Neutrophil (primary cell): ENCODE measurements at regions not wholly inside any gene's neighbourhood (a gene's known extent, or its start where the extent isn't known, plus 50 kb on each side); places are given as distances from the start of the nearest gene placed in this dataset.

Experiments used
- H3K27ac ChIP-seq: fragments of 200-600 bp; sonication (generic); 2 replicates; pipeline ENCODE4 v1.5.1; 2016; ENCODE audit warnings: mild to moderate bottlenecking, moderate library complexity
- H3K27me3 ChIP-seq: fragments of 200-600 bp; sonication (generic); 2 replicates; pipeline ENCODE4 v1.6.0; 2016; ENCODE audit warnings: mild to moderate bottlenecking
- H3K36me3 ChIP-seq: fragments of 200-600 bp; sonication (generic); 2 replicates; pipeline ENCODE4 v1.5.1; 2017
- H3K4me1 ChIP-seq, 2 experiments: fragments of 200-600 bp in 1 of 2; sonication (generic) in 1 of 2; 1 replicate in 1 of 2; 2 replicates in 1 of 2; pipeline versions ENCODE4 v1.5.1 to v1.6.1; 2013 to 2016; ENCODE audit warnings: low read depth in 1 of 2, low read length in 1 of 2, mild to moderate bottlenecking in 1 of 2, moderate library complexity in 1 of 2; ENCODE audit not compliant: control insufficient read depth in 1 of 2, insufficient read depth in 1 of 2
- H3K4me3 ChIP-seq, 2 experiments: fragments of 200-600 bp in 1 of 2; sonication (generic) in 1 of 2; 1 replicate in 1 of 2; 2 replicates in 1 of 2; pipeline ENCODE4 v1.5.1; 2013 to 2016; ENCODE audit warnings: low read depth in 1 of 2, low read length in 1 of 2, mild to moderate bottlenecking in 1 of 2, moderate library complexity in 1 of 2
- H3K9me3 ChIP-seq: fragments of 200-600 bp; sonication (generic); 2 replicates; pipeline ENCODE4 v1.5.1; 2016
- TF ChIP-seq, protein P1 (sequence below): fragments of 200-600 bp; sonication (generic); IDR thresholded peaks from 2 replicates; pipeline ENCODE4 v1.5.1; 2016; ENCODE audit warnings: antibody characterized with exemption

GRCh38 chr10:28925121-28925663 lies 247.9 kb downstream of the BAMBI start:
- Histone ChIP-seq H3K9me3 (no peaks in the 10 kb centered on the region), H3K4me3 (no peak overlapping the region), H3K4me1 (no peaks in the 10 kb centered on the region), H3K27ac (no peak overlapping the region), H3K36me3 (no peaks in the 10 kb centered on the region), H3K27me3 (peaks cover 75% of the 10 kb centered on the region)
- TF ChIP-seq, protein P1, sequence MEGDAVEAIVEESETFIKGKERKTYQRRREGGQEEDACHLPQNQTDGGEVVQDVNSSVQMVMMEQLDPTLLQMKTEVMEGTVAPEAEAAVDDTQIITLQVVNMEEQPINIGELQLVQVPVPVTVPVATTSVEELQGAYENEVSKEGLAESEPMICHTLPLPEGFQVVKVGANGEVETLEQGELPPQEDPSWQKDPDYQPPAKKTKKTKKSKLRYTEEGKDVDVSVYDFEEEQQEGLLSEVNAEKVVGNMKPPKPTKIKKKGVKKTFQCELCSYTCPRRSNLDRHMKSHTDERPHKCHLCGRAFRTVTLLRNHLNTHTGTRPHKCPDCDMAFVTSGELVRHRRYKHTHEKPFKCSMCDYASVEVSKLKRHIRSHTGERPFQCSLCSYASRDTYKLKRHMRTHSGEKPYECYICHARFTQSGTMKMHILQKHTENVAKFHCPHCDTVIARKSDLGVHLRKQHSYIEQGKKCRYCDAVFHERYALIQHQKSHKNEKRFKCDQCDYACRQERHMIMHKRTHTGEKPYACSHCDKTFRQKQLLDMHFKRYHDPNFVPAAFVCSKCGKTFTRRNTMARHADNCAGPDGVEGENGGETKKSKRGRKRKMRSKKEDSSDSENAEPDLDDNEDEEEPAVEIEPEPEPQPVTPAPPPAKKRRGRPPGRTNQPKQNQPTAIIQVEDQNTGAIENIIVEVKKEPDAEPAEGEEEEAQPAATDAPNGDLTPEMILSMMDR, result no peak

GRCh38 chr10:28926932-28927331 lies 249.6 kb downstream of the BAMBI start:
- no peaks in the 10 kb centered on the region for H3K36me3 ChIP-seq
- no peak overlapping the region for H3K4me3 ChIP-seq
- TF ChIP-seq, protein P1, result no peak
- H3K27me3 ChIP-seq, result peaks cover 65% of the 10 kb centered on the region
- no peaks in the 10 kb centered on the region for H3K4me1 ChIP-seq
- H3K9me3 ChIP-seq, result no peaks in the 10 kb centered on the region
- no peak overlapping the region for H3K27ac ChIP-seq

DNA sequence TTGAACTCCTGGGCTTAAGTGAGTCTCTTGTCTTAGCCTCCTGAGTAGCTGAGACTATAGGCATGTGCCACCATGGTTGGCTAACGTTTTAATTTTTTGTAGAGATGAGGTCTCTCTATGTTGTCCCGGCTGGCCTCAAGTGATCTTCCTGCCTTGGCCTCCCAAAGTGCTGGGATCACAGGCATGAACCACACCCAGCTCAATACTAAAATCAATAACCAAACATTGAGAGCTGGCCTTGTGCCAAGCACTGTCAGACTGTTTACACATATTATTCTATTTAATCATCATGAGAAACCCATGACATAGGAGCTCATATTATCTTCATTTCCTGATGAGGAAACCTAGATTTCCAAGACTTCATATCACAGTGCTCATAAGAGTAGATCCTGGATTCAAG lies 251.2 kb downstream of the BAMBI start:
- no peak overlapping the region for H3K27ac ChIP-seq
- H3K9me3 ChIP-seq, result no peaks in the 10 kb centered on the region
- H3K4me1 ChIP-seq, result no peaks in the 10 kb centered on the region
- TF ChIP-seq, protein P1, result no peak
- no peaks in the 10 kb centered on the region for H3K36me3 ChIP-seq
- H3K4me3 ChIP-seq, result no peak overlapping the region
- peaks cover 49% of the 10 kb centered on the region for H3K27me3 ChIP-seq

- H3K9me3 ChIP-seq, result no peaks in the 10 kb centered on the region
- no peak overlapping the region for H3K4me3 ChIP-seq
- TF ChIP-seq, protein P1, result no peak
- peaks cover 39% of the 10 kb centered on the region for H3K27me3 ChIP-seq
- no peaks in the 10 kb centered on the region for H3K36me3 ChIP-seq
- no peak overlapping the region for H3K27ac ChIP-seq
- no peaks in the 10 kb centered on the region for H3K4me1 ChIP-seq
These were observed 252.6 kb downstream of the BAMBI start for GRCh38 chr10:28929942-28930341.

DNA sequence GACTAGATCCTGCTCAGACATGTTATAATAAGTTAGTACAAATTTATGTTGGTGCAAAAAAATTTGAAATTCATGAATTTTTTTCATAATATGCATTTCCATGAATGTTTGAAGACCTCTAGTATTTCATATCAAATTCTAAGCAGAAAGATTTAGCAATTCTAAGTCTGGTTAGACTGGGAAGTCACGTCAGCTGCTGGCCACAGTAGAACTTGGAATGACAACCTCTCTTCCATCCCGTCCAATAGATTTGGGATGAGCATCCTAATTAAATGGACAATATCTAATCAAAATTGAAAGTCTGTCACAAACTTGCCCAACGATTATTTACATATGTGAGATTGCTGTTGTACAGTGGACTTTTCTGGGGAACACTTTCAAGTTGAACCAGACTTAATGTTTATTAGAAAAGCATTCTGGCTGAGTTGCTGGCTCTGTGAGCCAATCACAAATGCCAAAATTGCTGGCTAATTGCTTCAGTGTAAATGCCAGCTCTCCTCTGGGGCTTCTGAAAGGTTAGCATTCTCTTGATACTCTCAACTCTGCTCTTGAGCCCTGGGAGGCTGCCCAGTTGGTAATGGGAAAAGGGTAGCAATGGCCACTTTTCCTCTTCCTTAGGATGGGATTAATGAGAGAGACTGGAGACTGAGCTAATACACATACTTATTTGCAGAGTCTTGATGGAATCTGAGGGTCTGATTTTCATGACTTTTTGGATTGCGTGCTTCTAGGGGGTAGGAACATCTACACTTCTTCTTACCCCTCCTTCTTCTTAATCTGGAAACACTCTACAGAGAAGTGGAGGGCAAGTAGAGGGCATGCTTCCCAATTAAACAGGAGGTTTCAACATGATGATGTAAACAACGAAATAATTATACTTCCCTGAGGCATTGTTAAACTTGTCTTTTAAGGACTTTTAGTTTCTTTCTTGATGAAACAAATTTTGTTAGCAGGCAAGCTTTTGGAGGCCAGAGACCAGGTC lies 253.5 kb downstream of the BAMBI start:
- Histone ChIP-seq H3K4me1 (no peaks in the 10 kb centered on the region), H3K27me3 (peaks cover 30% of the 10 kb centered on the region), H3K27ac (no peak overlapping the region), H3K4me3 (no peak overlapping the region), H3K9me3 (no peaks in the 10 kb centered on the region), H3K36me3 (no peaks in the 10 kb centered on the region)
- TF ChIP-seq, protein P1, result no peak
